Tongue (tissue), 1 donor: ENCODE measurements at regions not wholly inside any gene's neighbourhood (a gene's known extent, or its start where the extent isn't known, plus 50 kb on each side); places are given as distances from the start of the nearest gene placed in this dataset.

Experiments
- DNase-seq: peaks from one replicate; pipeline ENCODE4 v3.0.0-alpha.2; 2015

- DNase-seq: no peak
Observed at GRCh38 chr2:199024224-199024623, 433.5 kb downstream of the SATB2 start.

- DNase-seq: peak; percentile 46
Observed at GRCh38 chr2:199019898-199020507, 437.7 kb downstream of the SATB2 start.

GRCh38 chr2:199018826-199019225 lies 438.9 kb downstream of the SATB2 start:
- no peak for DNase-seq

- no peak for DNase-seq
Observed at GRCh38 chr2:199015072-199015471, 442.7 kb downstream of the SATB2 start.

- DNase-seq: no peak
Observed at GRCh38 chr2:199014226-199014625, 443.5 kb downstream of the SATB2 start.

GRCh38 chr2:199011908-199012307 lies 445.8 kb downstream of the SATB2 start:
- no peak for DNase-seq

GRCh38 chr2:198994678-198995077 lies 463.1 kb downstream of the SATB2 start:
- DNase-seq: no peak

GRCh38 chr2:198991431-198991830 lies 466.3 kb downstream of the SATB2 start:
- DNase-seq: no peak

- DNase-seq: no peak
Observed at GRCh38 chr2:198975779-198976178, 482.0 kb downstream of the SATB2 start.

- no peak for DNase-seq
Observed at GRCh38 chr2:198973785-198974184, 484.0 kb downstream of the SATB2 start.

- DNase-seq: no peak
Observed at GRCh38 chr2:198973181-198973580, 484.6 kb downstream of the SATB2 start.

- DNase-seq: no peak
Observed at GRCh38 chr2:198968545-198968944, 489.2 kb downstream of the SATB2 start.

GRCh38 chr2:198966269-198966668 lies 491.5 kb downstream of the SATB2 start:
- no peak for DNase-seq

GRCh38 chr2:198961547-198961946 lies 496.2 kb downstream of the SATB2 start:
- DNase-seq: no peak

GRCh38 chr2:198957181-198957580 lies 500.6 kb downstream of the SATB2 start:
- no peak for DNase-seq

- DNase-seq: no peak
Observed at GRCh38 chr2:198953328-198953727, 504.4 kb downstream of the SATB2 start.

- no peak for DNase-seq
Observed at GRCh38 chr2:198950803-198951202, 506.9 kb downstream of the SATB2 start.

- DNase-seq: no peak
Observed at GRCh38 chr2:198945496-198945895, 512.2 kb downstream of the SATB2 start.

- no peak for DNase-seq
Observed at GRCh38 chr2:198930170-198930569, 527.6 kb downstream of the SATB2 start.

GRCh38 chr2:198928026-198928425 lies 529.7 kb downstream of the SATB2 start:
- DNase-seq: no peak

- DNase-seq: no peak
Observed at GRCh38 chr2:198917926-198918720, 539.6 kb downstream of the SATB2 start.

GRCh38 chr2:198917275-198917674 lies 540.5 kb downstream of the SATB2 start:
- DNase-seq: no peak

- DNase-seq: peak; percentile 55
Observed at GRCh38 chr2:198916548-198917080, 541.1 kb downstream of the SATB2 start.
